ENCODE measurements at regions not wholly inside any gene's neighbourhood (a gene's known extent, or its start where the extent isn't known, plus 50 kb on each side); places are given as distances from the start of the nearest gene placed in this dataset.

DNA sequence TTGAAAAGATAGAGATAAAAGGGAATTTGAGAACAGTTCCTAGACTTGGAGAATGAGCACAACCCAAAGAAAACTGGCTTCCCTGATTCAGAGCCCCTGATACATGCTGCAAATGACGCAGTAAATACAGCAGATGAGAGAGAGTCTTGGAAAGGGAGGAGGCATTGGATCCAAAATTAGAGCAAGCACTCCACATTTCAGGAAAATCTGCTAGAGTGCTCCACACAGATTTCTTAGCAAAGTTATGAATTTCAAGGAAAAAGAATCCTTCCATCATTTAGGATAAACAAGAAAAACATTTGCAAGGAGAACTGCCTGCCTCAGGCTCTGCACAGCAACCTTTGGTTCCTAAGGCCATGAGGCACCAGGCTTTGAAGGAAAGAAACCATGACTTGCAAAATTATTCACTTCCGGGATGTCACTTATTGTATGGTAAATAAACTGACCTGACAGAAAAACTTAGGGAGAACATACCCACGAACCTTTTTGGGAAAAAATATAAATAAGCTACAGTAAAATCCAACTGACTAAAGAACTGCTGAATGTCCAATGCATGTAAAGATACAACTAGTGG lies 89.8 kb upstream of the RTL6 start:
- Histone ChIP-seq H3K4me3 (replicated peaks in 1 of 3; ENCODE audit: insufficient read depth in 1 of 3, low read depth in 1 of 3, low read length in 3 of 3) (no peak overlapping the region), H3K27me3 (ENCODE audit: control insufficient read depth in 2 of 2, insufficient read depth in 2 of 2, low read length in 2 of 2) (peaks cover 2% of the 10 kb centered on the region in 2 experiments), H3K27ac (ENCODE audit: insufficient read depth, low read depth, low read length) (no peak overlapping the region), H3K79me2 (ENCODE audit: control insufficient read depth, insufficient read depth, low read length) (no peaks in the 10 kb centered on the region), H3K4me1 (ENCODE audit: control insufficient read depth, extremely low read depth, insufficient read depth, low read length) (no peaks in the 10 kb centered on the region), H3K9me3 (replicated peaks; ENCODE audit: control insufficient read depth, insufficient read depth, low read length) (no peaks in the 10 kb centered on the region), H3K4me2 (ENCODE audit: insufficient read depth, low read length) (no peak overlapping the region), H4K20me1 (replicated peaks; ENCODE audit: control insufficient read depth, extremely low read depth, insufficient read depth, low read length) (no peaks in the 10 kb centered on the region), H3K9ac (replicated peaks; ENCODE audit: extremely low read depth, insufficient read depth, low read length) (no peak overlapping the region), H3K9me1 (replicated peaks; ENCODE audit: control insufficient read depth, extremely low read depth, insufficient read depth, low read length) (no peaks in the 10 kb centered on the region), H3K36me3 (ENCODE audit: control insufficient read depth in 2 of 2, extremely low read depth in 1 of 2, insufficient read depth in 2 of 2, low read length in 2 of 2) (no peaks in the 10 kb centered on the region), H2AFZ (ENCODE audit: low read depth, low read length) (no peak overlapping the region)
- TF ChIP-seq EZH2 (IDR thresholded peaks at IDR 0.05; ENCODE audit: borderline replicate concordance, low read depth, low read length, severe bottlenecking) (no peak), GATA2 (IDR thresholded peaks at IDR 0.05; ENCODE audit: insufficient read depth, insufficient read length, low read depth, low read length) (no peak), FOS (IDR thresholded peaks at IDR 0.05; ENCODE audit: borderline replicate concordance, insufficient read depth, low read length) (no peak), JUN (IDR thresholded peaks at IDR 0.05; ENCODE audit: borderline replicate concordance, insufficient read depth, insufficient read length, low read depth) (no peak), POLR2A (IDR thresholded peaks at IDR 0.05; ENCODE audit: low read depth, low read length) (no peak), POLR2AphosphoS5 (IDR thresholded peaks at IDR 0.05; ENCODE audit: insufficient read depth, low read depth, low read length) (no peak), MYC (IDR thresholded peaks at IDR 0.05; ENCODE audit: low read depth, low read length) (no peak)
- TF ChIP-seq, protein P1, sequence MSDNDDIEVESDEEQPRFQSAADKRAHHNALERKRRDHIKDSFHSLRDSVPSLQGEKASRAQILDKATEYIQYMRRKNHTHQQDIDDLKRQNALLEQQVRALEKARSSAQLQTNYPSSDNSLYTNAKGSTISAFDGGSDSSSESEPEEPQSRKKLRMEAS (IDR thresholded peaks at IDR 0.05; ENCODE audit: insufficient read depth, insufficient read length), result no peak
- TF ChIP-seq, protein P2, sequence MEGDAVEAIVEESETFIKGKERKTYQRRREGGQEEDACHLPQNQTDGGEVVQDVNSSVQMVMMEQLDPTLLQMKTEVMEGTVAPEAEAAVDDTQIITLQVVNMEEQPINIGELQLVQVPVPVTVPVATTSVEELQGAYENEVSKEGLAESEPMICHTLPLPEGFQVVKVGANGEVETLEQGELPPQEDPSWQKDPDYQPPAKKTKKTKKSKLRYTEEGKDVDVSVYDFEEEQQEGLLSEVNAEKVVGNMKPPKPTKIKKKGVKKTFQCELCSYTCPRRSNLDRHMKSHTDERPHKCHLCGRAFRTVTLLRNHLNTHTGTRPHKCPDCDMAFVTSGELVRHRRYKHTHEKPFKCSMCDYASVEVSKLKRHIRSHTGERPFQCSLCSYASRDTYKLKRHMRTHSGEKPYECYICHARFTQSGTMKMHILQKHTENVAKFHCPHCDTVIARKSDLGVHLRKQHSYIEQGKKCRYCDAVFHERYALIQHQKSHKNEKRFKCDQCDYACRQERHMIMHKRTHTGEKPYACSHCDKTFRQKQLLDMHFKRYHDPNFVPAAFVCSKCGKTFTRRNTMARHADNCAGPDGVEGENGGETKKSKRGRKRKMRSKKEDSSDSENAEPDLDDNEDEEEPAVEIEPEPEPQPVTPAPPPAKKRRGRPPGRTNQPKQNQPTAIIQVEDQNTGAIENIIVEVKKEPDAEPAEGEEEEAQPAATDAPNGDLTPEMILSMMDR (IDR thresholded peaks at IDR 0.05; ENCODE audit: extremely low read depth in 1 of 2, insufficient read depth in 1 of 2, low read depth in 1 of 2, low read length in 2 of 2), result no peak
- intact Hi-C loops (cut with micrococcal nuclease), result no loop called here
- DNase-seq (ENCODE audit: low read depth, low spot score) (no peak), FAIRE-seq (no peak)
- CTCF ChIA-PET, result no interaction called here
- POLR2A ChIA-PET, result no interaction called here
- dilution Hi-C loops (cut with MboI; ENCODE audit: extremely low pct_ligation_motif_present, low sequenced_read_pairs), result no loop called here
- BruUV-seq (replicated peaks), result no TSS peak

Measured in endothelial cell of umbilical vein (primary cell).